Smooth muscle cell (in vitro differentiated cells): ENCODE measurements at regions not wholly inside any gene's neighbourhood (a gene's known extent, or its start where the extent isn't known, plus 50 kb on each side); places are given as distances from the start of the nearest gene placed in this dataset.

Experiments
- DNase-seq: peaks from one replicate; lab custom pipeline; 2025; ENCODE audit not compliant: unreplicated experiment; lab: John Stamatoyannopoulos, UW
- H2AFZ ChIP-seq: fragments of 200-600 bp; sonication (generic); 2 replicates; pipeline ENCODE4 v1.6.0; 2016; ENCODE audit warnings: antibody characterized with exemption, low read depth, mild to moderate bottlenecking
- H3F3A ChIP-seq: fragments of 200-600 bp; sonication (generic); 2 replicates; pipeline ENCODE4 v1.6.0; 2017; ENCODE audit warnings: antibody characterized with exemption, low read depth
- H3K27ac ChIP-seq: fragments of 200-600 bp; sonication (generic); 2 replicates; pipeline ENCODE4 v1.5.1; 2016; ENCODE audit warnings: low read depth, mild to moderate bottlenecking
- H3K27me3 ChIP-seq: fragments of 200-600 bp; sonication (generic); 2 replicates; pipeline ENCODE4 v1.6.1; 2016; ENCODE audit warnings: low read depth, mild to moderate bottlenecking
- H3K36me3 ChIP-seq: fragments of 200-600 bp; sonication (generic); 2 replicates; pipeline ENCODE4 v1.5.1; 2016; ENCODE audit warnings: low read depth
- H3K4me1 ChIP-seq: fragments of 200-600 bp; sonication (generic); 2 replicates; pipeline ENCODE4 v1.5.1; 2016; ENCODE audit warnings: low read depth
- H3K4me2 ChIP-seq: fragments of 200-600 bp; sonication (generic); 2 replicates; pipeline ENCODE4 v1.6.0; 2016; ENCODE audit warnings: mild to moderate bottlenecking
- H3K4me3 ChIP-seq: fragments of 200-600 bp; sonication (generic); 2 replicates; pipeline ENCODE4 v1.5.1; 2016; ENCODE audit warnings: mild to moderate bottlenecking
- H3K79me2 ChIP-seq: fragments of 200-600 bp; sonication (generic); 2 replicates; pipeline ENCODE4 v1.6.0; 2016; ENCODE audit warnings: low read depth, mild to moderate bottlenecking
- H3K9ac ChIP-seq: fragments of 200-600 bp; sonication (generic); 2 replicates; pipeline ENCODE4 v1.6.0; 2016; ENCODE audit warnings: low read depth
- H3K9me3 ChIP-seq: fragments of 200-600 bp; sonication (generic); replicated peaks from 2 replicates; pipeline ENCODE4 v1.5.1; 2016; ENCODE audit warnings: low read depth
- H4K20me1 ChIP-seq: fragments of 200-600 bp; sonication (generic); 2 replicates; pipeline ENCODE4 v1.6.0; 2016; ENCODE audit warnings: low read depth
- CTCF ChIP-seq: fragments of 200-600 bp; sonication (generic); IDR thresholded peaks from 2 replicates; pipeline ENCODE4 v1.5.1; 2017; ENCODE audit warnings: borderline replicate concordance, mild to moderate bottlenecking, antibody characterized with exemption; ENCODE audit not compliant: insufficient read depth, poor library complexity, severe bottlenecking
- WGBS: methylation state at CpG from one replicate; pipeline ENCODE4 v1.1.7; 2016; ENCODE audit warnings: low lambda C conversion rate; 5-methylcytosine and 5-hydroxymethylcytosine counted together

- no peak overlapping the region for H3K9ac ChIP-seq
- no peak overlapping the region for H3K4me2 ChIP-seq
Observed at GRCh38 chrX:39459952-39460351, 637.8 kb downstream of the BCOR start.

GRCh38 chrX:39460499-39460898 lies 637.3 kb downstream of the BCOR start:
- no peak for TF ChIP-seq CTCF
- no peaks in the 10 kb centered on the region for H3K9me3 ChIP-seq
- no peak overlapping the region for H3K27ac ChIP-seq
- 39% methylated on average over 1 of the region's 1 CpG for WGBS
- no peaks in the 10 kb centered on the region for H4K20me1 ChIP-seq
- no peaks in the 10 kb centered on the region for H3K27me3 ChIP-seq
- no peak for DNase-seq
- H3K4me1 ChIP-seq: no peaks in the 10 kb centered on the region
- H3K4me3 ChIP-seq: no peak overlapping the region
- H3K9ac ChIP-seq: no peak overlapping the region
- no peaks in the 10 kb centered on the region for H3K36me3 ChIP-seq
- H2AFZ ChIP-seq: no peak overlapping the region
- no peaks in the 10 kb centered on the region for H3F3A ChIP-seq
- H3K79me2 ChIP-seq: no peaks in the 10 kb centered on the region
- H3K4me2 ChIP-seq: no peak overlapping the region

More at GRCh38 chrX:39459952-39460351, 637.8 kb downstream of the BCOR start:
- Histone ChIP-seq H3K27ac (no peak overlapping the region), H2AFZ (no peak overlapping the region), H3K4me3 (no peak overlapping the region), H3K36me3 (no peaks in the 10 kb centered on the region), H3F3A (no peaks in the 10 kb centered on the region), H3K4me1 (no peaks in the 10 kb centered on the region), H3K27me3 (no peaks in the 10 kb centered on the region), H4K20me1 (no peaks in the 10 kb centered on the region), H3K9me3 (no peaks in the 10 kb centered on the region), H3K79me2 (no peaks in the 10 kb centered on the region)
- WGBS: 83% methylated on average over 3 of the region's 3 CpGs
- DNase-seq: no peak
- no peak for TF ChIP-seq CTCF

GRCh38 chrX:39462835-39463234 lies 634.9 kb downstream of the BCOR start:
- H2AFZ ChIP-seq: no peak overlapping the region
- no peak for TF ChIP-seq CTCF
- H3K4me1 ChIP-seq: no peaks in the 10 kb centered on the region
- H3K4me3 ChIP-seq: no peak overlapping the region
- H3K79me2 ChIP-seq: no peaks in the 10 kb centered on the region
- no peak for DNase-seq
- 46% methylated on average over 1 of the region's 1 CpG for WGBS
- no peaks in the 10 kb centered on the region for H3K9me3 ChIP-seq
- no peaks in the 10 kb centered on the region for H3K36me3 ChIP-seq
- H3K27me3 ChIP-seq: no peaks in the 10 kb centered on the region
- H3F3A ChIP-seq: no peaks in the 10 kb centered on the region
- no peak overlapping the region for H3K4me2 ChIP-seq
- no peak overlapping the region for H3K9ac ChIP-seq
- no peaks in the 10 kb centered on the region for H4K20me1 ChIP-seq
- H3K27ac ChIP-seq: no peak overlapping the region

- Histone ChIP-seq H3K79me2 (no peaks in the 10 kb centered on the region), H4K20me1 (no peaks in the 10 kb centered on the region), H3K27ac (no peak overlapping the region), H3K27me3 (no peaks in the 10 kb centered on the region), H3K4me2 (no peak overlapping the region), H3K4me3 (no peak overlapping the region), H3K9me3 (no peaks in the 10 kb centered on the region), H3K9ac (no peak overlapping the region), H3K36me3 (no peaks in the 10 kb centered on the region), H3F3A (no peaks in the 10 kb centered on the region), H2AFZ (no peak overlapping the region), H3K4me1 (peaks cover 2% of the 10 kb centered on the region)
- TF ChIP-seq CTCF: no peak
- no peak for DNase-seq
- WGBS: 75% methylated on average over 7 of the region's 7 CpGs
Observed at GRCh38 chrX:39464253-39464652, 633.5 kb downstream of the BCOR start.
